CD4-positive, alpha-beta T cell (primary cell): ENCODE measurements at regions not wholly inside any gene's neighbourhood (a gene's known extent, or its start where the extent isn't known, plus 50 kb on each side); places are given as distances from the start of the nearest gene placed in this dataset.

Experiments used
- ATAC-seq: fragments of 200-7000 bp; cut with Tn5 transposase; one replicate; pipeline ENCODE4 v1.10.0; 2022; ENCODE audit warnings: mild to moderate bottlenecking; ENCODE audit not compliant: poor library complexity
- CTCF ChIA-PET: fragments of 350-600 bp; sonication (Branson Sonifier 250); formaldehyde crosslinking; loops from one replicate; lab custom pipeline; 2021; ENCODE audit warnings: antibody characterized with exemption, inconsistent platforms; lab: Charles Lee
- POLR2A ChIA-PET: fragments of 350-600 bp; sonication (Branson Sonifier 250); formaldehyde crosslinking; loops from one replicate; lab custom pipeline; 2021; ENCODE audit warnings: antibody characterized with exemption, inconsistent platforms; lab: Charles Lee
- DNase-seq, 14 experiments: peaks; one replicate each; pipeline ENCODE4 v3.0.0-alpha.2; 2013 to 2020; ENCODE audit warnings: mixed read lengths in 2 of 14
- H3K27ac ChIP-seq, 2 donors: one replicate each; pipeline versions ENCODE4 v1.5.1 to v1.7.0; 2013; ENCODE audit warnings: low read length in 2 of 2, low read depth in 1 of 2, mild to moderate bottlenecking in 1 of 2
- H3K27me3 ChIP-seq, 2 experiments: 1 replicate in 1 of 2; 2 replicates in 1 of 2; pipeline versions ENCODE4 v1.6.1 to v1.7.0; 2013; ENCODE audit warnings: low read length in 2 of 2, control low read depth in 1 of 2, mild to moderate bottlenecking in 1 of 2, moderate library complexity in 1 of 2; ENCODE audit not compliant: insufficient read depth in 2 of 2, control insufficient read depth in 1 of 2
- H3K36me3 ChIP-seq: one replicate; pipeline ENCODE4 v1.6.1; 2013; ENCODE audit warnings: low read length, control low read depth; ENCODE audit not compliant: insufficient read depth
- H3K4me1 ChIP-seq: one replicate; pipeline ENCODE4 v1.6.1; 2013; ENCODE audit warnings: low read length, control low read depth; ENCODE audit not compliant: insufficient read depth
- H3K4me3 ChIP-seq: one replicate; pipeline ENCODE4 v1.5.1; 2013; ENCODE audit warnings: mild to moderate bottlenecking, low read length, moderate library complexity
- H3K9me3 ChIP-seq, 2 experiments: 1 replicate in 1 of 2; 2 replicates in 1 of 2; pipeline versions ENCODE4 v1.6.1 to v1.7.0; 2013; ENCODE audit warnings: low read length in 2 of 2, mild to moderate bottlenecking in 2 of 2, control low read depth in 1 of 2, moderate library complexity in 1 of 2; ENCODE audit not compliant: control insufficient read depth in 1 of 2, insufficient read depth in 1 of 2
- H3K27ac Mint-ChIP-seq: one replicate; pipeline ENCODE4 v1.8.0; 2020; ENCODE audit warnings: mixed read lengths
- H3K27me3 Mint-ChIP-seq: one replicate; pipeline ENCODE4 v1.8.0; 2021; ENCODE audit warnings: mixed read lengths
- H3K36me3 Mint-ChIP-seq: one replicate; pipeline ENCODE4 v1.8.0; 2021; ENCODE audit warnings: low read depth, mixed read lengths
- H3K4me1 Mint-ChIP-seq: one replicate; pipeline ENCODE4 v1.8.0; 2021; ENCODE audit warnings: low read depth, mixed read lengths
- H3K4me3 Mint-ChIP-seq: one replicate; pipeline ENCODE4 v1.8.0; 2020; ENCODE audit warnings: mild to moderate bottlenecking, mixed read lengths
- H3K9me3 Mint-ChIP-seq: one replicate; pipeline ENCODE4 v1.8.0; 2020; ENCODE audit warnings: mixed read lengths
- intact Hi-C, 2 experiments: fragments of 100-400 bp; cut with DNase I in 1 of 2; cut with micrococcal nuclease in 1 of 2; formaldehyde crosslinking; loops; one replicate each; pipeline versions ENCODE4 v1.15.1 to v1.9.0; 2023 to 2025; cut with DNase I, micrococcal nuclease
- TF ChIP-seq, protein P1 (sequence below): fragments of 200-600 bp; IDR thresholded peaks from one replicate; pipeline ENCODE4 v1.8.0; 2022; ENCODE audit warnings: antibody characterized with exemption, mild to moderate bottlenecking

- no peak overlapping the region for H3K4me3 ChIP-seq
- no peaks in the 10 kb centered on the region for H3K27me3 Mint-ChIP-seq
- POLR2A ChIA-PET: no interaction called here
Measured at GRCh38 chr3:72142028-72142427, 357.1 kb upstream of the PROK2 start.

DNA sequence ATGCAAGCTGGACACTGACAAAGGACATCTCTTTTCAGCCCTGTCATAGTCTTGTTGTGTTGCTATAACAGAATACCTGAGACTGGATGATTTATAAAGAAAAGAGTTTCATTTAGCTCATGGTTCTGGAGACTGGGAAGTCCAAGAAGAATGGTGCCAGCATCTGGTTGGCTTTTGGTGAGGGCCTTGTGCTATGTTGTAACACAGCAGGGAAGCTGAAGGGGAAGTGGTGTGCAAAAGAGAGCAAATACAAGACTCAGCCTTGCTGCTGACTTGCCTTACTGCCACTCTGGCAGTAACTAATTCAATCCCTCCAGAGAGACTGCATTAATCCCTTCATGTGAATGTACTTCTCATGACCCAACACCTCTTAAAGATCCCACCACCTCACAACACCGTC lies 356.3 kb upstream of the PROK2 start:
- Histone ChIP-seq H3K27ac (no peak overlapping the region), H3K4me1 (no peaks in the 10 kb centered on the region), H3K4me3 (no peak overlapping the region), H3K9me3 (no peaks in the 10 kb centered on the region), H3K36me3 (no peaks in the 10 kb centered on the region), H3K27me3 (no peaks in the 10 kb centered on the region)
- ATAC-seq (no peak), DNase-seq (no peak)
- H3K4me1 Mint-ChIP-seq: peaks cover 9% of the 10 kb centered on the region
- H3K4me3 Mint-ChIP-seq: no peak overlapping the region
- no peaks in the 10 kb centered on the region for H3K36me3 Mint-ChIP-seq
- H3K9me3 Mint-ChIP-seq: no peaks in the 10 kb centered on the region
- intact Hi-C loops: no loop called here
- no peaks in the 10 kb centered on the region for H3K27me3 Mint-ChIP-seq
- POLR2A ChIA-PET: no interaction called here
- CTCF ChIA-PET: no interaction called here
- TF ChIP-seq, protein P1, sequence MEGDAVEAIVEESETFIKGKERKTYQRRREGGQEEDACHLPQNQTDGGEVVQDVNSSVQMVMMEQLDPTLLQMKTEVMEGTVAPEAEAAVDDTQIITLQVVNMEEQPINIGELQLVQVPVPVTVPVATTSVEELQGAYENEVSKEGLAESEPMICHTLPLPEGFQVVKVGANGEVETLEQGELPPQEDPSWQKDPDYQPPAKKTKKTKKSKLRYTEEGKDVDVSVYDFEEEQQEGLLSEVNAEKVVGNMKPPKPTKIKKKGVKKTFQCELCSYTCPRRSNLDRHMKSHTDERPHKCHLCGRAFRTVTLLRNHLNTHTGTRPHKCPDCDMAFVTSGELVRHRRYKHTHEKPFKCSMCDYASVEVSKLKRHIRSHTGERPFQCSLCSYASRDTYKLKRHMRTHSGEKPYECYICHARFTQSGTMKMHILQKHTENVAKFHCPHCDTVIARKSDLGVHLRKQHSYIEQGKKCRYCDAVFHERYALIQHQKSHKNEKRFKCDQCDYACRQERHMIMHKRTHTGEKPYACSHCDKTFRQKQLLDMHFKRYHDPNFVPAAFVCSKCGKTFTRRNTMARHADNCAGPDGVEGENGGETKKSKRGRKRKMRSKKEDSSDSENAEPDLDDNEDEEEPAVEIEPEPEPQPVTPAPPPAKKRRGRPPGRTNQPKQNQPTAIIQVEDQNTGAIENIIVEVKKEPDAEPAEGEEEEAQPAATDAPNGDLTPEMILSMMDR: no peak
- H3K27ac Mint-ChIP-seq: no peak overlapping the region

More at GRCh38 chr3:72142028-72142427, 357.1 kb upstream of the PROK2 start:
- CTCF ChIA-PET: no interaction called here
- Histone ChIP-seq H3K27ac (no peak overlapping the region), H3K4me1 (no peaks in the 10 kb centered on the region), H3K36me3 (no peaks in the 10 kb centered on the region), H3K27me3 (no peaks in the 10 kb centered on the region), H3K9me3 (no peaks in the 10 kb centered on the region)
- intact Hi-C loops: no loop called here
- ATAC-seq: no peak
- H3K9me3 Mint-ChIP-seq: no peaks in the 10 kb centered on the region
- H3K4me1 Mint-ChIP-seq: peaks cover 9% of the 10 kb centered on the region
- H3K36me3 Mint-ChIP-seq: no peaks in the 10 kb centered on the region
- TF ChIP-seq, protein P1: no peak
- no peak overlapping the region for H3K27ac Mint-ChIP-seq
- no peak overlapping the region for H3K4me3 Mint-ChIP-seq
- DNase-seq: no peak

- ATAC-seq (no peak), DNase-seq (no peak)
- intact Hi-C loops: no loop called here
- Mint-ChIP-seq H3K36me3 (no peaks in the 10 kb centered on the region), H3K4me3 (no peak overlapping the region), H3K9me3 (no peaks in the 10 kb centered on the region), H3K4me1 (peaks cover 12% of the 10 kb centered on the region), H3K27ac (no peak overlapping the region), H3K27me3 (no peaks in the 10 kb centered on the region)
- POLR2A ChIA-PET: no interaction called here
- no peak overlapping the region for H3K27ac ChIP-seq
- no peaks in the 10 kb centered on the region for H3K27me3 ChIP-seq
- H3K36me3 ChIP-seq: no peaks in the 10 kb centered on the region
- CTCF ChIA-PET: no interaction called here
- TF ChIP-seq, protein P1: no peak
- H3K4me3 ChIP-seq: no peak overlapping the region
- peaks cover 4% of the 10 kb centered on the region for H3K4me1 ChIP-seq
- peaks cover 0 to 4% of the 10 kb centered on the region in 2 experiments for H3K9me3 ChIP-seq
Measured at GRCh38 chr3:72139316-72139715, 354.4 kb upstream of the PROK2 start.
